Osteocyte (in vitro differentiated cells): ENCODE measurements at regions not wholly inside any gene's neighbourhood (a gene's known extent, or its start where the extent isn't known, plus 50 kb on each side); places are given as distances from the start of the nearest gene placed in this dataset. TPM values are rescaled to one million over a fixed set of nuclear protein-coding genes. Genes with fewer than 3 reads are reported as not detected.

Experiments used
- DNase-seq: peaks from one replicate; pipeline ENCODE4 v3.0.0; 2021; ENCODE audit warnings: mixed read lengths; ENCODE audit not compliant: unreplicated experiment; ENCODE audit errors: extremely low spot score
- H3K27ac Mint-ChIP-seq: one replicate; pipeline ENCODE4 v1.8.0; 2021; ENCODE audit warnings: mild to moderate bottlenecking, mixed read lengths; ENCODE audit not compliant: unreplicated experiment
- H3K27me3 Mint-ChIP-seq: one replicate; pipeline ENCODE4 v1.8.0; 2021; ENCODE audit warnings: mixed read lengths; ENCODE audit not compliant: unreplicated experiment
- H3K36me3 Mint-ChIP-seq: one replicate; pipeline ENCODE4 v1.8.0; 2021; ENCODE audit warnings: mixed read lengths; ENCODE audit not compliant: unreplicated experiment
- H3K4me1 Mint-ChIP-seq: one replicate; pipeline ENCODE4 v1.8.0; 2021; ENCODE audit warnings: mixed read lengths; ENCODE audit not compliant: unreplicated experiment
- H3K4me3 Mint-ChIP-seq: one replicate; pipeline ENCODE4 v1.8.0; 2021; ENCODE audit warnings: mild to moderate bottlenecking, moderate library complexity, mixed read lengths; ENCODE audit not compliant: unreplicated experiment
- H3K9me3 Mint-ChIP-seq: one replicate; pipeline ENCODE4 v1.8.0; 2021; ENCODE audit warnings: mixed read lengths; ENCODE audit not compliant: unreplicated experiment
- microRNA-seq: library from miRNA; unstranded; fragments of <30 nt; microRNA quantifications from one replicate; pipeline ENCODE4 v1.1.0, GENCODE V29; 2020; ENCODE audit not compliant: unreplicated experiment
- TF ChIP-seq, protein P1 (sequence below): fragments of 200-600 bp; sonication (generic); IDR thresholded peaks from 2 replicates; pipeline ENCODE4 v1.5.0; 2021; ENCODE audit warnings: antibody characterized with exemption, mild to moderate bottlenecking, moderate library complexity

DNA sequence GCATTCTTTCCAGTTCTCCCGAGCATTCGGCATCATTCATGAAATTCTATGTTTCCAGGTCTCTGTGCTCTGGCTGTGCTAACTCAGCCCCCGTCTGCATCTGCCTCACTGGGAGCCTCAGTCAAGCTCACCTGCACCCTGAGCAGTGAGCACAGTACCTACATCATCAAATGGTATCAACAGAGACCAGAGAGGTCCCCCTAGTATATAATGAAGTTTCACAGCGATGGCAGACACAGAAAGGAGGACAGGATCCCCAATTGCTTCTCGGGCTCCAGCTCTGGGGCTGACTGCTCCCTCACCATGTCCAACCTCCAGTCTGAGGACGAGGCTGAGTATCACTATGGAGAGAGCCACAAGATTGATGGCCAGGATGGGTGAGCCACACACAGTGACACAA is 52.8 kb upstream of the IGLL5 start:
- H3K9me3 Mint-ChIP-seq: peaks cover 7% of the 10 kb centered on the region
- H3K36me3 Mint-ChIP-seq: no peaks in the 10 kb centered on the region
- H3K4me3 Mint-ChIP-seq: no peak overlapping the region
- TF ChIP-seq, protein P1, sequence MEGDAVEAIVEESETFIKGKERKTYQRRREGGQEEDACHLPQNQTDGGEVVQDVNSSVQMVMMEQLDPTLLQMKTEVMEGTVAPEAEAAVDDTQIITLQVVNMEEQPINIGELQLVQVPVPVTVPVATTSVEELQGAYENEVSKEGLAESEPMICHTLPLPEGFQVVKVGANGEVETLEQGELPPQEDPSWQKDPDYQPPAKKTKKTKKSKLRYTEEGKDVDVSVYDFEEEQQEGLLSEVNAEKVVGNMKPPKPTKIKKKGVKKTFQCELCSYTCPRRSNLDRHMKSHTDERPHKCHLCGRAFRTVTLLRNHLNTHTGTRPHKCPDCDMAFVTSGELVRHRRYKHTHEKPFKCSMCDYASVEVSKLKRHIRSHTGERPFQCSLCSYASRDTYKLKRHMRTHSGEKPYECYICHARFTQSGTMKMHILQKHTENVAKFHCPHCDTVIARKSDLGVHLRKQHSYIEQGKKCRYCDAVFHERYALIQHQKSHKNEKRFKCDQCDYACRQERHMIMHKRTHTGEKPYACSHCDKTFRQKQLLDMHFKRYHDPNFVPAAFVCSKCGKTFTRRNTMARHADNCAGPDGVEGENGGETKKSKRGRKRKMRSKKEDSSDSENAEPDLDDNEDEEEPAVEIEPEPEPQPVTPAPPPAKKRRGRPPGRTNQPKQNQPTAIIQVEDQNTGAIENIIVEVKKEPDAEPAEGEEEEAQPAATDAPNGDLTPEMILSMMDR: no peak
- H3K27me3 Mint-ChIP-seq: peaks cover 22% of the 10 kb centered on the region
- no peak for DNase-seq
- H3K27ac Mint-ChIP-seq: no peak overlapping the region
- H3K4me1 Mint-ChIP-seq: no peaks in the 10 kb centered on the region

- Mint-ChIP-seq H3K9me3 (peaks cover 7% of the 10 kb centered on the region), H3K36me3 (no peaks in the 10 kb centered on the region), H3K27ac (no peak overlapping the region), H3K27me3 (peaks cover 23% of the 10 kb centered on the region), H3K4me1 (no peaks in the 10 kb centered on the region), H3K4me3 (no peak overlapping the region)
- TF ChIP-seq, protein P1: no peak
- no peak for DNase-seq
These were observed 52.4 kb upstream of the IGLL5 start for GRCh38 chr22:22835242-22835641.

DNA sequence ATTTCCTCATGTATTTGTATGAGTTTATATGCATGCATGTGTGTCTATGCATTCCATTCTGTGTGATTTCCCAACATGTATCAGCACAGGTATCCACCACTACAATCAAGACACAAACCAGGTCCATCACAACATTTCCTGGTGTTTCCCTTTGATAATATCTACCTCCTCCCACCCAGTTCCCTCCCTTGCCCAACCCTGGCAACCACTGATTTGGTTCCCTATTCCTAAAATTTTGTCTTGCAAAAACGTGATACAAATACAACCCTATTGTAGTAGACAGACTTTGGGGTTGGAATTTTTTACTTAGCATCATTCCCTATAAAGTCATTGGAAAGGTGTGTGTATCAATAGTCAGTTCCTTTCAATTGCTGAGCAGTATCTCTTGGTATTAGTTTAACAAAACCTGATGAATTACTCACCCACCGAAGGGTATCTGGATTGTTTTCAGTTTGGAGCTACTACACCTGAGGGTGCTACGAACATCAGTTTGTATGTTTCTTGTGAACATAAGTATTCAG is 51.8 kb upstream of the IGLL5 start:
- peaks cover 22% of the 10 kb centered on the region for H3K27me3 Mint-ChIP-seq
- no peak for DNase-seq
- H3K4me1 Mint-ChIP-seq: no peaks in the 10 kb centered on the region
- no peak overlapping the region for H3K4me3 Mint-ChIP-seq
- peaks cover 3% of the 10 kb centered on the region for H3K9me3 Mint-ChIP-seq
- H3K27ac Mint-ChIP-seq: no peak overlapping the region
- TF ChIP-seq, protein P1: no peak
- no peaks in the 10 kb centered on the region for H3K36me3 Mint-ChIP-seq

DNA sequence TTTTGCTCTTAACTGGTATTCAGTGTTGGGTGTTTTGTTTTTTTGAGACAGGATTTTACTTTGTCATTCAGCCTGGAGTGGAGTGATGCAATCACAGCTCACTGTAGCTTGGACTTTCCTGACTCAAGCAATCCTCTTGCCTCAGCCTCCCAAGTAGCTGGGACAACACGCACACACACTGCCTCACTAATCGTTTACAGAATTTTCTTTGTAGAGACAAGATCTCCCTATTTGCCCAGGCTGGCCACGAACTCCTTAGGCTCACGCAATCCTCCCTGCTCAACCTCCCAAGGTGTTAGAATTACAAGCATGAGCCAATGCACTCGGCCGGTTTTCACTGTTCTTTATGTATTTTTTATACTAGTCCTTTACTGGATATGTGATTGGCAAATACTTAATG is 51.0 kb upstream of the IGLL5 start:
- DNase-seq: no peak
- TF ChIP-seq, protein P1: no peak
- Mint-ChIP-seq H3K27me3 (peaks cover 23% of the 10 kb centered on the region), H3K4me3 (no peak overlapping the region), H3K9me3 (no peaks in the 10 kb centered on the region), H3K36me3 (no peaks in the 10 kb centered on the region), H3K4me1 (no peaks in the 10 kb centered on the region), H3K27ac (no peak overlapping the region)

Small RNA genes in the stretch of these regions (microRNA-seq; reads per million reads assigned to microRNA genes)
- gene MIR650: not detected
